KMS-11 (cell line): ENCODE measurements at regions not wholly inside any gene's neighbourhood (a gene's known extent, or its start where the extent isn't known, plus 50 kb on each side); places are given as distances from the start of the nearest gene placed in this dataset.

Source experiments
- H2AFZ ChIP-seq: fragments of 200-600 bp; sonication (generic); 2 replicates; pipeline ENCODE4 v1.6.1; 2016; ENCODE audit warnings: antibody characterized with exemption, mixed run types, low read depth
- H3K27ac ChIP-seq: fragments of 200-600 bp; sonication (generic); 2 replicates; pipeline ENCODE4 v1.6.1; 2016; ENCODE audit warnings: mild to moderate bottlenecking, mixed run types
- H3K27me3 ChIP-seq: fragments of 200-600 bp; sonication (generic); 2 replicates; pipeline ENCODE4 v1.6.1; 2017; ENCODE audit warnings: mild to moderate bottlenecking, low read depth, mixed run types, moderate library complexity; ENCODE audit not compliant: insufficient read depth
- H3K36me3 ChIP-seq: fragments of 200-600 bp; sonication (generic); 2 replicates; pipeline ENCODE4 v1.6.1; 2017; ENCODE audit warnings: mild to moderate bottlenecking, mixed run types; ENCODE audit not compliant: insufficient read depth
- H3K4me1 ChIP-seq: fragments of 200-600 bp; sonication (generic); 2 replicates; pipeline ENCODE4 v1.6.1; 2016; ENCODE audit warnings: mild to moderate bottlenecking, low read depth, mixed run types; ENCODE audit not compliant: poor library complexity, severe bottlenecking
- H3K4me2 ChIP-seq: fragments of 200-600 bp; sonication (generic); 2 replicates; pipeline ENCODE4 v1.7.0; 2016; ENCODE audit warnings: mild to moderate bottlenecking, mixed run types
- H3K4me3 ChIP-seq: fragments of 200-600 bp; sonication (generic); IDR thresholded peaks from 2 replicates; pipeline ENCODE4 v1.6.1; 2017; ENCODE audit warnings: low read depth, low read length, mixed read lengths; ENCODE audit not compliant: insufficient read depth
- H3K79me2 ChIP-seq: fragments of 200-600 bp; sonication (generic); 2 replicates; pipeline ENCODE4 v1.6.1; 2016; ENCODE audit warnings: low read depth, mixed run types; ENCODE audit not compliant: insufficient read depth
- H3K9ac ChIP-seq: fragments of 200-600 bp; sonication (generic); 2 replicates; pipeline ENCODE4 v1.6.1; 2016; ENCODE audit warnings: mild to moderate bottlenecking, mixed run types
- H4K20me1 ChIP-seq: fragments of 200-600 bp; sonication (generic); 2 replicates; pipeline ENCODE4 v1.6.1; 2016; ENCODE audit warnings: mild to moderate bottlenecking, mixed run types; ENCODE audit not compliant: insufficient read depth
- CTCF ChIP-seq: fragments of 200-600 bp; sonication (generic); conservative IDR thresholded peaks from 2 replicates; pipeline ENCODE4 v1.6.1; 2017; ENCODE audit warnings: low read depth, mild to moderate bottlenecking, antibody characterized with exemption, low read length, moderate library complexity, mixed read lengths

DNA sequence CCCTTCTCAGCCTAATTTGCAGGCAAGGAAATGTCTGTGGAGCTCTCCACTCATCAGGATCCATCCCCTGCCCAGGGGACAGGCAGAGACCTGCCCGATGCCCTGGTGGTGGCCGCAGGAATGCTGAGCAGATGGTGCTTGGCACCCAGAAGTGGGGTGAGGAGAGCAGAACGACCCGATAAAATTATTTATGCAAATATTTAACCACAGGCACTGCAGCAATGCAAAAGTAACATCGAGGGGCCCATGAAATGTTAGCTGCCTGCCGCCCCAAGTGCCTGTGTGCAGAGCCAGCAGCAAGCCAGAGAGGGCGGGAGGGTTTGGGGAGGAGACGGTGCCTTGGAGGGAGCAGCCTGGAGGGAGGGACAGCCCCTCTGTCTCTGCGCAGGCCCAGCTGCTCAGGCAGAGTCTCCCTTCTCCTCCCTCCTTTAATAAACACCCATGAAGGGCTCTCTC lies 205.5 kb downstream of the CTTN start:
- Histone ChIP-seq H3K27ac (no peak overlapping the region), H3K9ac (no peak overlapping the region), H3K4me2 (no peak overlapping the region), H3K79me2 (no peaks in the 10 kb centered on the region), H3K4me1 (no peaks in the 10 kb centered on the region), H3K36me3 (no peaks in the 10 kb centered on the region), H3K27me3 (no peaks in the 10 kb centered on the region), H3K4me3 (no peak overlapping the region), H4K20me1 (no peaks in the 10 kb centered on the region), H2AFZ (no peak overlapping the region)
- no peak for TF ChIP-seq CTCF

GRCh38 chr11:70604221-70604620 lies 205.9 kb downstream of the CTTN start:
- no peak overlapping the region for H3K27ac ChIP-seq
- no peak for TF ChIP-seq CTCF
- no peaks in the 10 kb centered on the region for H4K20me1 ChIP-seq
- H3K79me2 ChIP-seq: no peaks in the 10 kb centered on the region
- H3K4me3 ChIP-seq: no peak overlapping the region
- no peak overlapping the region for H3K9ac ChIP-seq
- no peaks in the 10 kb centered on the region for H3K27me3 ChIP-seq
- H3K4me1 ChIP-seq: no peaks in the 10 kb centered on the region
- H3K36me3 ChIP-seq: no peaks in the 10 kb centered on the region
- H3K4me2 ChIP-seq: no peak overlapping the region
- no peak overlapping the region for H2AFZ ChIP-seq

- TF ChIP-seq CTCF: no peak
- Histone ChIP-seq H3K27me3 (no peaks in the 10 kb centered on the region), H3K4me3 (no peak overlapping the region), H3K4me1 (no peaks in the 10 kb centered on the region), H2AFZ (no peak overlapping the region), H4K20me1 (no peaks in the 10 kb centered on the region), H3K36me3 (no peaks in the 10 kb centered on the region), H3K79me2 (no peaks in the 10 kb centered on the region), H3K4me2 (no peak overlapping the region), H3K27ac (no peak overlapping the region), H3K9ac (no peak overlapping the region)
These were observed 206.5 kb downstream of the CTTN start for GRCh38 chr11:70604630-70605467.

GRCh38 chr11:70605468-70605815 lies 207.1 kb downstream of the CTTN start:
- Histone ChIP-seq H3K79me2 (no peaks in the 10 kb centered on the region), H3K4me2 (no peak overlapping the region), H4K20me1 (no peaks in the 10 kb centered on the region), H3K9ac (no peak overlapping the region), H3K27ac (no peak overlapping the region), H3K4me3 (no peak overlapping the region), H3K27me3 (no peaks in the 10 kb centered on the region), H3K36me3 (no peaks in the 10 kb centered on the region), H2AFZ (no peak overlapping the region), H3K4me1 (no peaks in the 10 kb centered on the region)
- TF ChIP-seq CTCF: no peak
